ENCODE measurements at regions not wholly inside any gene's neighbourhood (a gene's known extent, or its start where the extent isn't known, plus 50 kb on each side); places are given as distances from the start of the nearest gene placed in this dataset.

DNA sequence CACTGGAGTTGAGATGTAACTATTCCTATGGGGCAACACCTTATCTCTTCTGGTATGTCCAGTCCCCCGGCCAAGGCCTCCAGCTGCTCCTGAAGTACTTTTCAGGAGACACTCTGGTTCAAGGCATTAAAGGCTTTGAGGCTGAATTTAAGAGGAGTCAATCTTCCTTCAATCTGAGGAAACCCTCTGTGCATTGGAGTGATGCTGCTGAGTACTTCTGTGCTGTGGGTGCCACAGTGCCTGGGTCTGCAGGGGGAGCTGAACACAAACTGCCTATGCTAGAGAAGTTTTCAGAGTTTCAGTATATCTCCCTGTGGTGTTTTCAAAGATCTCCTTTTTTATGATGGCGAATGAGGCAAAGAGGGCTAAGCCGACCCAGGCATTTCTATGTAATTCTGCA, 179.2 kb upstream of the OR4E1 start:
- no peak overlapping the region for H3K4ac ChIP-seq (replicated peaks; ENCODE audit: insufficient read length, low read depth, low read length)
- 85% methylated on average over 3 of the region's 3 CpGs; no CpG with 5 or more reads in 1 of the 2 experiments for WGBS, 2 experiments (ENCODE audit: extremely low coverage in 1 of 2, insufficient coverage in 1 of 2, insufficient read length in 1 of 2, insufficient replicate concordance in 2 of 2, low coverage in 1 of 2, low lambda C conversion rate in 2 of 2, missing lambda C conversion rate in 1 of 2)
- FAIRE-seq: no peak

More for the DNA sequence above, 179.2 kb upstream of the OR4E1 start:
- Histone ChIP-seq H3K27ac (ENCODE audit: low read depth, low read length) (no peak overlapping the region), H3K18ac (ENCODE audit: extremely low read depth, low read length) (no peak overlapping the region), H2BK15ac (ENCODE audit: low read length) (no peak overlapping the region), H3K4me2 (ENCODE audit: insufficient read depth in 1 of 2, low read depth in 2 of 2, low read length in 2 of 2) (no peak overlapping the region), H3K9ac (replicated peaks in 1 of 4; ENCODE audit: extremely low read depth in 1 of 4, low read depth in 3 of 4, low read length in 3 of 4) (no peak overlapping the region), H2AFZ (ENCODE audit: low read length) (peak overlapping the region; percentile 95; the same call in 1 of the 2 replicates), H3K4me1 (replicated peaks in 1 of 4; ENCODE audit: control insufficient read depth in 3 of 4, insufficient read depth in 4 of 4, low read length in 3 of 4) (no peaks in the 10 kb centered on the region), H3K14ac (ENCODE audit: insufficient read length) (no peak overlapping the region), H2AK5ac (ENCODE audit: low read depth, low read length) (no peak overlapping the region), H2BK120ac (replicated peaks; ENCODE audit: low read depth, low read length) (no peak overlapping the region), H4K91ac (replicated peaks; ENCODE audit: insufficient read length, low read length) (no peak overlapping the region), H2BK20ac (ENCODE audit: low read length) (no peak overlapping the region), H3K4me3 (ENCODE audit: extremely low read depth in 1 of 4, insufficient read depth in 2 of 4, low read depth in 3 of 4, low read length in 4 of 4) (no peak overlapping the region), H2BK5ac (ENCODE audit: low read depth, low read length) (no peak overlapping the region), H3K79me2 (ENCODE audit: control insufficient read depth in 1 of 2, insufficient read depth in 2 of 2, low read length in 2 of 2) (no peaks in the 10 kb centered on the region), H4K8ac (ENCODE audit: extremely low read depth, insufficient read depth, low read length) (no peak overlapping the region), H3K56ac (replicated peaks; ENCODE audit: insufficient read length, low read depth, low read length) (no peak overlapping the region), H3K23me2 (ENCODE audit: low read depth, low read length) (no peaks in the 10 kb centered on the region), H2BK12ac (ENCODE audit: low read depth, low read length) (no peak overlapping the region), H3K79me1 (ENCODE audit: low read depth, low read length) (no peaks in the 10 kb centered on the region), H3K36me3 (ENCODE audit: control insufficient read depth in 2 of 4, insufficient read depth in 4 of 4, low read length in 3 of 4) (no peaks in the 10 kb centered on the region), H4K20me1 (replicated peaks in 1 of 2; ENCODE audit: control insufficient read depth in 1 of 2, insufficient read depth in 2 of 2, low read length in 2 of 2) (no peaks in the 10 kb centered on the region), H3K23ac (ENCODE audit: insufficient read length) (no peak overlapping the region), H3K9me3 (ENCODE audit: insufficient read depth in 2 of 2, low read depth in 1 of 2, low read length in 1 of 2) (no peaks in the 10 kb centered on the region), H4K5ac (ENCODE audit: insufficient read length, low read depth, low read length) (no peak overlapping the region), H3K27me3 (replicated peaks in 1 of 4; ENCODE audit: control insufficient read depth in 3 of 4, extremely low read depth in 1 of 4, insufficient read depth in 3 of 4, low read length in 3 of 4) (no peaks in the 10 kb centered on the region)
- POLR2A ChIA-PET (ENCODE audit: partially characterized antibody): no interaction called here
- DNase-seq (ENCODE audit: low read depth in 1 of 2, low spot score in 2 of 2): no peak
- TF ChIP-seq POLR2AphosphoS5 (IDR thresholded peaks at IDR 0.05; ENCODE audit: low read depth, low read length) (no peak), SP4 (IDR thresholded peaks at IDR 0.05; ENCODE audit: low read length) (no peak), KDM5A (IDR thresholded peaks at IDR 0.05; ENCODE audit: low read length) (no peak), KDM4A (IDR thresholded peaks at IDR 0.05; ENCODE audit: low read depth, low read length, severe bottlenecking) (no peak)
- CTCF ChIA-PET (ENCODE audit: partially characterized antibody): interaction anchor here (0.9 to 4.4 kb wide), 19 partner anchors 9 to 129 kb away, joined by 3 to 37 read pairs (median 5); no protein-coding TSS in a partner anchor
